ENCODE measurements at regions not wholly inside any gene's neighbourhood (a gene's known extent, or its start where the extent isn't known, plus 50 kb on each side); places are given as distances from the start of the nearest gene placed in this dataset.
A peak's percentile ranks its signal among the peaks of the same experiment; 100 is the strongest.

GRCh38 chr13:72545030-72545719 is 182.3 kb downstream of the MZT1 start:
- Histone ChIP-seq H3K4me2 (ENCODE audit: low read length) (no peak overlapping the region), H3K4me1 (ENCODE audit: control insufficient read depth, insufficient read depth, low read length) (no peaks in the 10 kb centered on the region), H3K36me3 (ENCODE audit: insufficient read depth, low read length) (no peaks in the 10 kb centered on the region), H3K27me3 (ENCODE audit: control insufficient read depth, insufficient read depth, low read length) (peaks cover 3% of the 10 kb centered on the region), H3K4me3 (ENCODE audit: low read length) (no peak overlapping the region), H3K9ac (ENCODE audit: low read depth, low read length) (no peak overlapping the region), H3K9me3 (replicated peaks; ENCODE audit: low read length) (no peaks in the 10 kb centered on the region)

GRCh38 chr13:72544042-72544441 is 183.4 kb downstream of the MZT1 start:
- H3K4me1 ChIP-seq (ENCODE audit: control insufficient read depth, insufficient read depth, low read length), result no peaks in the 10 kb centered on the region
- no peaks in the 10 kb centered on the region for H3K9me3 ChIP-seq (replicated peaks; ENCODE audit: low read length)
- H3K36me3 ChIP-seq (ENCODE audit: insufficient read depth, low read length), result no peaks in the 10 kb centered on the region
- no peak overlapping the region for H3K4me3 ChIP-seq (ENCODE audit: low read length)
- H3K4me2 ChIP-seq (ENCODE audit: low read length), result no peak overlapping the region
- no peak overlapping the region for H3K9ac ChIP-seq (ENCODE audit: low read depth, low read length)
- H3K27me3 ChIP-seq (ENCODE audit: control insufficient read depth, insufficient read depth, low read length), result peaks cover 6% of the 10 kb centered on the region

GRCh38 chr13:72542241-72542640 is 185.2 kb downstream of the MZT1 start:
- H3K9ac ChIP-seq (ENCODE audit: low read depth, low read length), result no peak overlapping the region
- H3K9me3 ChIP-seq (replicated peaks; ENCODE audit: low read length), result no peaks in the 10 kb centered on the region
- no peaks in the 10 kb centered on the region for H3K4me1 ChIP-seq (ENCODE audit: control insufficient read depth, insufficient read depth, low read length)
- H3K27me3 ChIP-seq (ENCODE audit: control insufficient read depth, insufficient read depth, low read length), result peaks cover 8% of the 10 kb centered on the region
- H3K36me3 ChIP-seq (ENCODE audit: insufficient read depth, low read length), result no peaks in the 10 kb centered on the region
- H3K4me3 ChIP-seq (ENCODE audit: low read length), result no peak overlapping the region
- no peak overlapping the region for H3K4me2 ChIP-seq (ENCODE audit: low read length)

GRCh38 chr13:72541674-72542073 is 185.8 kb downstream of the MZT1 start:
- no peaks in the 10 kb centered on the region for H3K36me3 ChIP-seq (ENCODE audit: insufficient read depth, low read length)
- no peak overlapping the region for H3K4me2 ChIP-seq (ENCODE audit: low read length)
- no peak overlapping the region for H3K9ac ChIP-seq (ENCODE audit: low read depth, low read length)
- no peak overlapping the region for H3K4me3 ChIP-seq (ENCODE audit: low read length)
- no peaks in the 10 kb centered on the region for H3K9me3 ChIP-seq (replicated peaks; ENCODE audit: low read length)
- peaks cover 5% of the 10 kb centered on the region for H3K4me1 ChIP-seq (ENCODE audit: control insufficient read depth, insufficient read depth, low read length)
- peaks cover 8% of the 10 kb centered on the region for H3K27me3 ChIP-seq (ENCODE audit: control insufficient read depth, insufficient read depth, low read length)

GRCh38 chr13:72540881-72541280 is 186.5 kb downstream of the MZT1 start:
- H3K27me3 ChIP-seq (ENCODE audit: control insufficient read depth, insufficient read depth, low read length), result peaks cover 8% of the 10 kb centered on the region

GRCh38 chr13:72539925-72540324 is 187.5 kb downstream of the MZT1 start:
- H3K9ac ChIP-seq (ENCODE audit: low read depth, low read length), result no peak overlapping the region
- no peaks in the 10 kb centered on the region for H3K36me3 ChIP-seq (ENCODE audit: insufficient read depth, low read length)
- H3K4me2 ChIP-seq (ENCODE audit: low read length), result no peak overlapping the region
- peaks cover 7% of the 10 kb centered on the region for H3K4me1 ChIP-seq (ENCODE audit: control insufficient read depth, insufficient read depth, low read length)
- H3K9me3 ChIP-seq (replicated peaks; ENCODE audit: low read length), result no peaks in the 10 kb centered on the region
- peaks cover 8% of the 10 kb centered on the region for H3K27me3 ChIP-seq (ENCODE audit: control insufficient read depth, insufficient read depth, low read length)
- no peak overlapping the region for H3K4me3 ChIP-seq (ENCODE audit: low read length)

More at GRCh38 chr13:72540881-72541280, 186.5 kb downstream of the MZT1 start:
- Histone ChIP-seq H3K9ac (ENCODE audit: low read depth, low read length) (no peak overlapping the region), H3K4me2 (ENCODE audit: low read length) (no peak overlapping the region), H3K9me3 (replicated peaks; ENCODE audit: low read length) (no peaks in the 10 kb centered on the region), H3K4me1 (ENCODE audit: control insufficient read depth, insufficient read depth, low read length) (peaks cover 7% of the 10 kb centered on the region), H3K36me3 (ENCODE audit: insufficient read depth, low read length) (no peaks in the 10 kb centered on the region), H3K4me3 (ENCODE audit: low read length) (no peak overlapping the region)

- Histone ChIP-seq H3K4me3 (ENCODE audit: low read length) (no peak overlapping the region), H3K4me1 (ENCODE audit: control insufficient read depth, insufficient read depth, low read length) (peaks cover 7% of the 10 kb centered on the region), H3K9me3 (replicated peaks; ENCODE audit: low read length) (no peaks in the 10 kb centered on the region), H3K36me3 (ENCODE audit: insufficient read depth, low read length) (no peaks in the 10 kb centered on the region), H3K4me2 (ENCODE audit: low read length) (no peak overlapping the region), H3K27me3 (ENCODE audit: control insufficient read depth, insufficient read depth, low read length) (peaks cover 8% of the 10 kb centered on the region), H3K9ac (ENCODE audit: low read depth, low read length) (no peak overlapping the region)
Observed at GRCh38 chr13:72537782-72538181, 189.6 kb downstream of the MZT1 start.

- Histone ChIP-seq H3K9me3 (replicated peaks; ENCODE audit: low read length) (no peaks in the 10 kb centered on the region), H3K36me3 (ENCODE audit: insufficient read depth, low read length) (no peaks in the 10 kb centered on the region), H3K9ac (ENCODE audit: low read depth, low read length) (no peak overlapping the region), H3K4me2 (ENCODE audit: low read length) (peak overlapping the region; percentile 72), H3K27me3 (ENCODE audit: control insufficient read depth, insufficient read depth, low read length) (peaks cover 8% of the 10 kb centered on the region), H3K4me1 (ENCODE audit: control insufficient read depth, insufficient read depth, low read length) (peaks cover 7% of the 10 kb centered on the region), H3K4me3 (ENCODE audit: low read length) (no peak overlapping the region)
Observed at GRCh38 chr13:72537395-72537780, 190.0 kb downstream of the MZT1 start.

GRCh38 chr13:72536714-72537394 is 190.6 kb downstream of the MZT1 start:
- Histone ChIP-seq H3K9me3 (replicated peaks; ENCODE audit: low read length) (no peaks in the 10 kb centered on the region), H3K36me3 (ENCODE audit: insufficient read depth, low read length) (no peaks in the 10 kb centered on the region), H3K4me3 (ENCODE audit: low read length) (peak overlapping the region; percentile 39)

GRCh38 chr13:72534951-72535640 is 192.3 kb downstream of the MZT1 start:
- peaks cover 17% of the 10 kb centered on the region for H3K4me1 ChIP-seq (ENCODE audit: control insufficient read depth, insufficient read depth, low read length)
- no peak overlapping the region for H3K4me2 ChIP-seq (ENCODE audit: low read length)
- H3K9me3 ChIP-seq (replicated peaks; ENCODE audit: low read length), result no peaks in the 10 kb centered on the region
- H3K4me3 ChIP-seq (ENCODE audit: low read length), result no peak overlapping the region
- H3K9ac ChIP-seq (ENCODE audit: low read depth, low read length), result no peak overlapping the region
- H3K27me3 ChIP-seq (ENCODE audit: control insufficient read depth, insufficient read depth, low read length), result peaks cover 4% of the 10 kb centered on the region
- H3K36me3 ChIP-seq (ENCODE audit: insufficient read depth, low read length), result no peaks in the 10 kb centered on the region

More at GRCh38 chr13:72536714-72537394, 190.6 kb downstream of the MZT1 start:
- Histone ChIP-seq H3K4me1 (ENCODE audit: control insufficient read depth, insufficient read depth, low read length) (peaks cover 7% of the 10 kb centered on the region), H3K4me2 (ENCODE audit: low read length) (peak overlapping the region; percentile 72), H3K9ac (ENCODE audit: low read depth, low read length) (no peak overlapping the region), H3K27me3 (ENCODE audit: control insufficient read depth, insufficient read depth, low read length) (peaks cover 8% of the 10 kb centered on the region)

- peak overlapping the region; percentile 43 for H3K4me2 ChIP-seq (ENCODE audit: low read length)
Observed at GRCh38 chr13:72530471-72530870, 197.0 kb downstream of the MZT1 start.

More at GRCh38 chr13:72530471-72530870, 197.0 kb downstream of the MZT1 start:
- H3K27me3 ChIP-seq (ENCODE audit: control insufficient read depth, insufficient read depth, low read length), result no peaks in the 10 kb centered on the region
- no peaks in the 10 kb centered on the region for H3K9me3 ChIP-seq (replicated peaks; ENCODE audit: low read length)
- peaks cover 14% of the 10 kb centered on the region for H3K4me1 ChIP-seq (ENCODE audit: control insufficient read depth, insufficient read depth, low read length)
- no peak overlapping the region for H3K4me3 ChIP-seq (ENCODE audit: low read length)
- H3K36me3 ChIP-seq (ENCODE audit: insufficient read depth, low read length), result no peaks in the 10 kb centered on the region
- H3K9ac ChIP-seq (ENCODE audit: low read depth, low read length), result no peak overlapping the region
